ENCODE measurements at regions not wholly inside any gene's neighbourhood (a gene's known extent, or its start where the extent isn't known, plus 50 kb on each side); places are given as distances from the start of the nearest gene placed in this dataset.

GRCh38 chr13:112165712-112166111 lies 98.8 kb downstream of the SOX1 start:
- H3K9me3 ChIP-seq (replicated peaks), result no peaks in the 10 kb centered on the region
- no peaks in the 10 kb centered on the region for H3K4me1 ChIP-seq
- peaks cover 59% of the 10 kb centered on the region for H3K27me3 ChIP-seq (ENCODE audit: low read depth)
- H3K36me3 ChIP-seq, result no peaks in the 10 kb centered on the region
- no peak overlapping the region for H3K4me3 ChIP-seq
- intact Hi-C loops (cut with micrococcal nuclease), result no loop called here
- no peak overlapping the region for H3K27ac ChIP-seq (replicated peaks)
- DNase-seq, result no peak
- no peak for TF ChIP-seq CTCF (IDR thresholded peaks at IDR 0.05; ENCODE audit: borderline replicate concordance)

GRCh38 chr13:112168761-112169160 lies 101.8 kb downstream of the SOX1 start:
- H3K4me3 ChIP-seq, result no peak overlapping the region
- H3K9me3 ChIP-seq (replicated peaks), result peaks cover 1% of the 10 kb centered on the region
- no peak overlapping the region for H3K27ac ChIP-seq (replicated peaks)
- DNase-seq, result no peak
- H3K4me1 ChIP-seq, result peaks cover 6% of the 10 kb centered on the region
- no peak for TF ChIP-seq CTCF (IDR thresholded peaks at IDR 0.05; ENCODE audit: borderline replicate concordance)
- peaks cover 46% of the 10 kb centered on the region for H3K27me3 ChIP-seq (ENCODE audit: low read depth)
- intact Hi-C loops (cut with micrococcal nuclease), result no loop called here
- no peaks in the 10 kb centered on the region for H3K36me3 ChIP-seq

GRCh38 chr13:112169941-112170822 lies 103.2 kb downstream of the SOX1 start:
- H3K4me1 ChIP-seq, result peaks cover 6% of the 10 kb centered on the region
- peaks cover 10% of the 10 kb centered on the region for H3K9me3 ChIP-seq (replicated peaks)
- peaks cover 37% of the 10 kb centered on the region for H3K27me3 ChIP-seq (ENCODE audit: low read depth)
- H3K4me3 ChIP-seq, result no peak overlapping the region
- no peak overlapping the region for H3K27ac ChIP-seq (replicated peaks)
- DNase-seq, result no peak
- H3K36me3 ChIP-seq, result no peaks in the 10 kb centered on the region
- intact Hi-C loops (cut with micrococcal nuclease), result no loop called here
- no peak for TF ChIP-seq CTCF (IDR thresholded peaks at IDR 0.05; ENCODE audit: borderline replicate concordance)

- no peak for DNase-seq
- Histone ChIP-seq H3K9me3 (replicated peaks) (peaks cover 10% of the 10 kb centered on the region), H3K4me3 (no peak overlapping the region), H3K27ac (replicated peaks) (no peak overlapping the region), H3K4me1 (peaks cover 6% of the 10 kb centered on the region), H3K27me3 (ENCODE audit: low read depth) (peaks cover 31% of the 10 kb centered on the region), H3K36me3 (no peaks in the 10 kb centered on the region)
- intact Hi-C loops (cut with micrococcal nuclease), result no loop called here
- no peak for TF ChIP-seq CTCF (IDR thresholded peaks at IDR 0.05; ENCODE audit: borderline replicate concordance)
These were observed 104.0 kb downstream of the SOX1 start for GRCh38 chr13:112170823-112171569.

GRCh38 chr13:112171570-112171965 lies 104.6 kb downstream of the SOX1 start:
- H3K36me3 ChIP-seq, result no peaks in the 10 kb centered on the region
- no peak overlapping the region for H3K27ac ChIP-seq (replicated peaks)
- peaks cover 6% of the 10 kb centered on the region for H3K4me1 ChIP-seq
- H3K9me3 ChIP-seq (replicated peaks), result peaks cover 10% of the 10 kb centered on the region
- intact Hi-C loops (cut with micrococcal nuclease), result no loop called here
- H3K27me3 ChIP-seq (ENCODE audit: low read depth), result peaks cover 26% of the 10 kb centered on the region
- no peak for TF ChIP-seq CTCF (IDR thresholded peaks at IDR 0.05; ENCODE audit: borderline replicate concordance)
- H3K4me3 ChIP-seq, result no peak overlapping the region
- DNase-seq, result no peak

All from left ventricle myocardium inferior (tissue), 1 donor.